Lung (tissue), 11 donors: ENCODE measurements at regions not wholly inside any gene's neighbourhood (a gene's known extent, or its start where the extent isn't known, plus 50 kb on each side); places are given as distances from the start of the nearest gene placed in this dataset.
"Not testable (repeated sequence)": the region's sequence is repeated elsewhere in the genome, so short reads cannot be mapped to it uniquely, and the experiment has no call there.

Source experiments
- ATAC-seq: fragments of 200-7000 bp; cut with Tn5 transposase; one replicate; pipeline ENCODE4 v1.9.1; 2020; ENCODE audit warnings: moderate number of reproducible peaks; ENCODE audit not compliant: insufficient read depth, low FRiP score
- DNase-seq, 3 donors: peaks; one replicate each; pipeline ENCODE4 v3.0.0-alpha.2; 2013 to 2017
- H3K27ac ChIP-seq, 2 donors: one replicate each; pipeline ENCODE4 v1.5.1; 2013; ENCODE audit warnings: mild to moderate bottlenecking in 2 of 2, moderate library complexity in 2 of 2, control low read depth in 1 of 2, inconsistent platforms in 1 of 2, low read depth in 1 of 2, low read length in 1 of 2
- H3K27me3 ChIP-seq, 3 donors: one replicate each; pipeline ENCODE4 v1.5.1; 2013; ENCODE audit warnings: low read length in 2 of 3; ENCODE audit not compliant: control insufficient read depth in 3 of 3, insufficient read depth in 3 of 3
- H3K36me3 ChIP-seq, 4 donors: one replicate each; pipeline ENCODE4 v1.5.1; 2013; ENCODE audit warnings: low read length in 4 of 4, mild to moderate bottlenecking in 1 of 4, moderate library complexity in 1 of 4; ENCODE audit not compliant: control insufficient read depth in 4 of 4, insufficient read depth in 4 of 4
- H3K4me1 ChIP-seq, 5 donors: one replicate each; pipeline ENCODE4 v1.5.1; 2013; ENCODE audit warnings: low read length in 5 of 5, mild to moderate bottlenecking in 2 of 5, moderate library complexity in 1 of 5; ENCODE audit not compliant: control insufficient read depth in 5 of 5, insufficient read depth in 5 of 5
- H3K4me3 ChIP-seq: one replicate; pipeline ENCODE4 v1.5.1; 2013; ENCODE audit warnings: mild to moderate bottlenecking, control low read depth, moderate library complexity
- H3K9ac ChIP-seq, 2 donors: one replicate each; pipeline ENCODE4 v1.5.1; 2013; ENCODE audit warnings: low read length in 2 of 2, control low read depth in 1 of 2; ENCODE audit not compliant: insufficient read depth in 1 of 2
- H3K9me3 ChIP-seq, 4 donors: one replicate each; pipeline ENCODE4 v1.5.1; 2013; ENCODE audit warnings: low read length in 3 of 4, mild to moderate bottlenecking in 1 of 4, moderate library complexity in 1 of 4; ENCODE audit not compliant: control insufficient read depth in 4 of 4, insufficient read depth in 3 of 4
- CTCF ChIP-seq: IDR thresholded peaks from 2 replicates; pipeline ENCODE4 v1.5.1; 2012; ENCODE audit warnings: mild to moderate bottlenecking; ENCODE audit errors: control extremely low read depth, extremely low read depth
- WGBS, 2 donors: extraction: QIAGEN DNeasy Blood & Tissue Kit; methylation state at CpG; one replicate each; pipeline ENCODE4 v1.1.7; 2013; 5-methylcytosine and 5-hydroxymethylcytosine counted together
- donor health status: control.
- donor health status: control.
- donor health status: Bipolar disorder and iron deficiency.
- donor health status: healthy.
- donor health status: DM: yes; HTN: yes; CAD: no.

GRCh38 chr6:79403086-79403485 lies 134.1 kb downstream of the LCA5 start:
- Histone ChIP-seq H3K9ac (no peak overlapping the region), H3K4me1 (peaks cover 0 to 14% (median 10%) of the 10 kb centered on the region in 5 donors), H3K9me3 (no peaks in the 10 kb centered on the region), H3K4me3 (no peak overlapping the region), H3K36me3 (no peaks in the 10 kb centered on the region), H3K27me3 (no peaks in the 10 kb centered on the region), H3K27ac (no peak overlapping the region)
- peak; percentile 30 to 68 (median 56) for DNase-seq
- no peak for ATAC-seq
- TF ChIP-seq CTCF, result no peak

- Histone ChIP-seq H3K36me3 (no peaks in the 10 kb centered on the region), H3K4me3 (no peak overlapping the region), H3K9me3 (no peaks in the 10 kb centered on the region), H3K9ac (no peak overlapping the region), H3K27ac (no peak overlapping the region), H3K27me3 (no peaks in the 10 kb centered on the region), H3K4me1 (peaks cover 0 to 14% (median 10%) of the 10 kb centered on the region in 5 donors)
- WGBS, 2 donors, result 73 to 87% methylated on average over 3 of the region's 3 CpGs
- no peak for DNase-seq
- no peak for ATAC-seq
- no peak for TF ChIP-seq CTCF
Measured at GRCh38 chr6:79399499-79399898, 137.7 kb downstream of the LCA5 start.

GRCh38 chr6:79398617-79399016 lies 138.6 kb downstream of the LCA5 start:
- H3K9ac ChIP-seq, H3K4me3 ChIP-seq, H3K27me3 ChIP-seq, H3K9me3 ChIP-seq, H3K36me3 ChIP-seq, ATAC-seq, DNase-seq, H3K27ac ChIP-seq: not testable (repeated sequence)
- H3K4me1 ChIP-seq, result peaks cover 0 to 13% (median 10%) of the 10 kb centered on the region in 5 donors
- WGBS, 2 donors, result 46 to 97% methylated on average over 2 of the region's 2 CpGs

- ATAC-seq (no peak), DNase-seq (no peak)
- Histone ChIP-seq H3K9ac (no peak overlapping the region), H3K4me1 (no peaks in the 10 kb centered on the region), H3K27ac (no peak overlapping the region), H3K36me3 (no peaks in the 10 kb centered on the region), H3K4me3 (no peak overlapping the region), H3K9me3 (no peaks in the 10 kb centered on the region), H3K27me3 (no peaks in the 10 kb centered on the region)
- WGBS, 2 donors, result 92 to 95% methylated on average over 2 of the region's 2 CpGs
- TF ChIP-seq CTCF, result no peak
Measured at GRCh38 chr6:79396625-79397024, 140.6 kb downstream of the LCA5 start.
